ENCODE measurements at regions not wholly inside any gene's neighbourhood (a gene's known extent, or its start where the extent isn't known, plus 50 kb on each side); places are given as distances from the start of the nearest gene placed in this dataset.

GRCh38 chr13:48819376-48819775 is 156.3 kb upstream of the FNDC3A start:
- TF ChIP-seq EZH2phosphoT487 (IDR thresholded peaks at IDR 0.05; ENCODE audit: borderline replicate concordance, low read length) (no peak), CTCF (conservative IDR thresholded peaks at IDR 0.05; ENCODE audit: low read depth, low read length) (no peak)
